ENCODE measurements at regions not wholly inside any gene's neighbourhood (a gene's known extent, or its start where the extent isn't known, plus 50 kb on each side); places are given as distances from the start of the nearest gene placed in this dataset.
"Not testable (repeated sequence)": the region's sequence is repeated elsewhere in the genome, so short reads cannot be mapped to it uniquely, and the experiment has no call there.

- DNase-seq (ENCODE audit: low spot score), result no peak
These were observed 324.0 kb upstream of the POT1 start for GRCh38 chr7:125253452-125254190.

GRCh38 chr7:125247514-125248098 lies 318.0 kb upstream of the POT1 start:
- DNase-seq (ENCODE audit: low spot score), result no peak

GRCh38 chr7:125246706-125247105 lies 317.1 kb upstream of the POT1 start:
- DNase-seq (ENCODE audit: low spot score), result no peak

- no peak for DNase-seq (ENCODE audit: low spot score)
These were observed 311.9 kb upstream of the POT1 start for GRCh38 chr7:125241548-125241947.

GRCh38 chr7:125222596-125222995 lies 293.0 kb upstream of the POT1 start:
- DNase-seq (ENCODE audit: low spot score), result no peak

GRCh38 chr7:125218076-125218475 lies 288.5 kb upstream of the POT1 start:
- DNase-seq (ENCODE audit: low spot score), result no peak

- DNase-seq (ENCODE audit: low spot score), result no peak
These were observed 271.4 kb upstream of the POT1 start for GRCh38 chr7:125201002-125201401.

GRCh38 chr7:125197731-125198393 lies 268.2 kb upstream of the POT1 start:
- DNase-seq (ENCODE audit: low spot score), result no peak

- no peak for DNase-seq (ENCODE audit: low spot score)
These were observed 265.5 kb upstream of the POT1 start for GRCh38 chr7:125195156-125195555.

GRCh38 chr7:125193263-125193662 lies 263.6 kb upstream of the POT1 start:
- DNase-seq (ENCODE audit: low spot score), result no peak

GRCh38 chr7:125184801-125185200 lies 255.2 kb upstream of the POT1 start:
- no peak for DNase-seq (ENCODE audit: low spot score)

GRCh38 chr7:125181569-125182267 lies 252.1 kb upstream of the POT1 start:
- DNase-seq (ENCODE audit: low spot score), result not testable (repeated sequence)

- DNase-seq (ENCODE audit: low spot score), result no peak
These were observed 243.9 kb upstream of the POT1 start for GRCh38 chr7:125173571-125173970.

GRCh38 chr7:125169088-125169487 lies 239.5 kb upstream of the POT1 start:
- no peak for DNase-seq (ENCODE audit: low spot score)

- DNase-seq (ENCODE audit: low spot score), result no peak
These were observed 225.3 kb upstream of the POT1 start for GRCh38 chr7:125154930-125155329.

GRCh38 chr7:125149151-125149550 lies 219.5 kb upstream of the POT1 start:
- no peak for DNase-seq (ENCODE audit: low spot score)

GRCh38 chr7:125147047-125147446 lies 217.4 kb upstream of the POT1 start:
- DNase-seq (ENCODE audit: low spot score), result no peak

GRCh38 chr7:125136755-125137532 lies 207.3 kb upstream of the POT1 start:
- no peak for DNase-seq (ENCODE audit: low spot score)

GRCh38 chr7:125136341-125136740 lies 206.7 kb upstream of the POT1 start:
- no peak for DNase-seq (ENCODE audit: low spot score)

- DNase-seq (ENCODE audit: low spot score), result no peak
These were observed 200.5 kb upstream of the POT1 start for GRCh38 chr7:125130173-125130572.

- no peak for DNase-seq (ENCODE audit: low spot score)
These were observed 197.7 kb upstream of the POT1 start for GRCh38 chr7:125127304-125127703.

- DNase-seq (ENCODE audit: low spot score), result no peak
These were observed 196.8 kb upstream of the POT1 start for GRCh38 chr7:125126376-125126775.
